Activated CD8-positive, alpha-beta memory T cell treated with anti-CD3 and anti-CD28 coated beads for 4 hours (primary cell): ENCODE measurements at regions not wholly inside any gene's neighbourhood (a gene's known extent, or its start where the extent isn't known, plus 50 kb on each side); places are given as distances from the start of the nearest gene placed in this dataset.
"Not testable (repeated sequence)": the region's sequence is repeated elsewhere in the genome, so short reads cannot be mapped to it uniquely, and the experiment has no call there.

ENCODE experiments used
- DNase-seq, 2 donors: peaks; one replicate each; pipeline ENCODE4 v3.0.0-alpha.2; 2020; ENCODE audit warnings: low read depth in 2 of 2

- DNase-seq = no peak
Measured at GRCh38 chrX:121433289-121433688, 385.9 kb downstream of the GLUD2 start.

- not testable (repeated sequence) for DNase-seq
Measured at GRCh38 chrX:121437666-121438065, 390.3 kb downstream of the GLUD2 start.

GRCh38 chrX:121455890-121456289 lies 408.5 kb downstream of the GLUD2 start:
- no peak for DNase-seq

DNA sequence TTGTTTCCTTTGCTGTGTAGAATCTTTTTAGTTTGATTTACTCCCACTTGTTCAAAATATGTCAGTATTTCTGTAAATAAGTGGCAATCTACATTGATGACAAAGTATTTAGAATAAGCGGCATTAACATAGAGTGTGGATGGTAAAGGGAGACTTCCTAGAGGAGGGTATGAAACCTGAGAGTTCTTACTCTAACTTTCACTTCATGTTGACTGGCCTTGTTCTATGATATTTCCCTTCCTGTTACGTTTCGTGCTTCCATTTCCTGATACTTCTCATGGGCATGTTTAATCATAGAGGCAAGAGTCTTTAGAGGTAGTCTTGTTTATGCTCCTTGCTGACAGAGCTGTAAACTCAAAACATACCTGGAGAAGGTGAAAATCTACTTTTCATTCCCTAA lies 408.9 kb downstream of the GLUD2 start:
- no peak for DNase-seq

- DNase-seq = no peak
Measured at GRCh38 chrX:121457096-121457495, 409.7 kb downstream of the GLUD2 start.

DNA sequence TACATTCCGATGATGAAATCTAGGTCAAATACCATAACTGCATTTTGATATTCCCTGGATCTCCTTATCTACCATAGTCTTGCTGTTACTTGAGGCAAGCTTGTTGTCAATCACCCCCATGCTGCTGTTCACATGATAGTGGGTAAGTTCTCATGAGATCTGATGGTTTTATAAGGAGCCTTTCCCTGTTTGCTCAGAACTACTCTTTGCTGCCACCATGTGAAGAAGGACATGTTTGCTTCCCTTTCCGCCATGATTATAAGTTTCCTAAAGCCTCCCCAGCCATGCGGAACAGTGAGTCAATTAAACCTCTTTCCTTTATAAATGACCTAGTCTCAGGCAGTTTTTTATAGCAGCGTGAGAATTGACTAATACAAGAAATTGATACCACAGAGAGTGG lies 432.0 kb downstream of the GLUD2 start:
- no peak for DNase-seq

DNA sequence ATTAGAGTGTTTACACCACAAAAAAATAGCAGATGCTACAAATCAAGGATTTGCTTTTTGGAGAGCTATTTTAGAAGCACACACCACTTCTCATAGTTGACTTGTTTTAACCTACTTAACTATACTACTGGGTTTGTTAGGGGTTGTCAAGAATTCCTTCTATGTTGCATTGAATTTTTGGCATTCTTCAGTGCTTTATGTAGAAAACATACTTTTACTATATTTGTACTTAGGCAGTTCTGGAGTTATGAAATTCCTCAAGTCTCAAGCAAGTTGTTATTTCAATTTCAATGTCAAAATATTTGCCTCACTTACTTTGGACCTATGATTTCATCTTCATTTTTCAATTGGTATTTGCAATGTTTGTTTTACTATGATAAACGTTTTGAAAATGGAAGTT lies 449.6 kb downstream of the GLUD2 start:
- DNase-seq = no peak

DNA sequence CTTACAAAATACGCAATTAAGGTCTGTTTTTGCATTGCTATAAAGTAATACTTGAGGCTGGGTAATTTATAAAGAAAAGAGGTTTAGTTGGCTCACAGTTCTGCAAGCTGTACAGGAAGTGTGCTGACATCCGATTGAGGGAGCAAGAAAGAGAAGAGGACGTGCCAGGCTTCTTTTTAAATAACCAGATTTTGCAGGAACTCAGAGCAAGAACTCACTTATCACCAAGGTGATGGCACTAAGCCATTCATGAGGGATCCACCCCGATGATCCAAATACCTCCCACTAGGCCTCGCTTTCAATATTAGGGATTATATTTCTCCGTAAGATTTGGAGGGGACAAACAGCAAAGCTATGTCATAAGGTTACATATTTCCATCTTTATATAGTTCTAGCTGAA lies 456.7 kb downstream of the GLUD2 start:
- DNase-seq = no peak

- no peak for DNase-seq
Measured at GRCh38 chrX:121546317-121546716, 498.9 kb downstream of the GLUD2 start.

- no peak for DNase-seq
Measured at GRCh38 chrX:121558886-121559285, 511.5 kb downstream of the GLUD2 start.

DNA sequence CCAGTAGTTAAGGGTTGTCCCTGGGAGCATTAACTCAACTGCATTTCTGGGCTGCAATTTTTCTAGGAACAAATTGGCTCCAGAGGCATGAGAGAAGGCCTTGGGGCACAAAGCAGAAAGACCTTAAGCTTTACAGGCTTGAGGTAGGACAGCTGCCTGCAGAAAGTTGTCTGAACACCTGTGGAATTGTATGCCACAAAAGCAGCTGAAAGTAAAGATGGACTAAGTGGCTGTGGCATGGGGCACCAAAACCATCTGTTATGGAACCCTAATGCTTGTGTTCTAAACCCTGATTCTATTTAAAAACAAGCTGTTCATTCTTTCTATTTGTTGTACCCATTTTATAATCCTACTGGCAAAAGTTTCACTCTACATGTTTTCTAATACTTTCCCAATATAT lies 515.2 kb downstream of the GLUD2 start:
- DNase-seq = no peak

GRCh38 chrX:121569609-121570008 lies 522.2 kb downstream of the GLUD2 start:
- DNase-seq = no peak

DNA sequence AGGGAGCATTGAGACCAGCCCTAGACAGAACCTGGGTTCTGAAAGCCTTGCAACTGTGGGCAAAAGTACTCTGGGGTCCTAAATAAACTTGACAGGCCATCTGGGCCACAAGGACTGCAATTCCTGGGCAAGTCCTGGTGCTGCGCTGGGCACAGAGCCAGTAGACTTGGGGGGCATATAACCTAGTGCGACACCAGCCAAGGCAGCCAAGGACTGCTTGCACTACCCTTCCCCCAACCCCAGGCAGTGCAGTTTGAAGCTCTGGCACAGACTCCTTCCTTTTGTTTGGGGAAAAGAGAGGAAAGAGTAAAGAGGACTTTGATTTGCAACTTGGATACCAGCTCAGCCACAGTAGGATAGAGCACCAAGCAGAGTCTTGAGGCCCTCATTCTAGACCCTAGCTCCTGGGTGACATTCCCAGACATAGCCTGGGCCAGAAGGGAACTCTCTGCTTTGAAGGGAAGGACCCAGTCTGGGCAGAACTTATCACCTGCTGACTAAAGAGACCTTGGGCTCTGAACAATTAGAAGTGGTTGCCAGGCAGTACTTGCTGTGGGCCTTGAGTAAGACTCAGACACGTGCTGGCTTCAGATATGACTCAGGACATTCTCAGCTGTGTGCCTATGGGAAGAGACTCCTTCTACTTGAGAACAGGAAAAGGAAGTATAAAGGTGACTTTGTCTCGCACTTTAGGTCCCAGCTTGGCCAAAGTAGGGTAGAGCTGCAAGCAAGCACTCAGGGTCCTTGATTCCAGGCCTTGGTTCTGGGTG lies 522.8 kb downstream of the GLUD2 start:
- DNase-seq = no peak

DNA sequence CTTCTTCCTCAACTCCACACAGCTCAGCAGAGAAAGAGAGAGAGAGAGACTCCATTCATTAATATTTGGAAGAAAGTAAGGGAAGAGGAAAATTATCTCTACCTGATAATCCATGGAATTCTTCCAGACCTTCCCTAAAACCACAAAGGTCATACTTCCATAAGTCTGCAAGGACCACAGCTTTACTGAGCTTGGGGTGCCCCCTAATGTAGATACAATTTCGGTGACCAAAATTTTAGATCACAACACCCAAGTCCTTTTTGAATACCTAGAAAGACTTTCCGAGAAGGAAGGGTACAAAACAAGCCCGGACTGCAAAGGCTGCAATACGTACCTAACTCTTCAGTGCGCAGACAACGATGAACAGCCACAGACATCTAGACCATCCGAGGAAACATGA lies 523.9 kb downstream of the GLUD2 start:
- no peak for DNase-seq

- DNase-seq = not testable (repeated sequence)
Measured at GRCh38 chrX:121574384-121574783, 527.0 kb downstream of the GLUD2 start.

GRCh38 chrX:121579016-121579760 lies 531.8 kb downstream of the GLUD2 start:
- no peak for DNase-seq

GRCh38 chrX:121581885-121582284 lies 534.5 kb downstream of the GLUD2 start:
- DNase-seq = no peak

DNA sequence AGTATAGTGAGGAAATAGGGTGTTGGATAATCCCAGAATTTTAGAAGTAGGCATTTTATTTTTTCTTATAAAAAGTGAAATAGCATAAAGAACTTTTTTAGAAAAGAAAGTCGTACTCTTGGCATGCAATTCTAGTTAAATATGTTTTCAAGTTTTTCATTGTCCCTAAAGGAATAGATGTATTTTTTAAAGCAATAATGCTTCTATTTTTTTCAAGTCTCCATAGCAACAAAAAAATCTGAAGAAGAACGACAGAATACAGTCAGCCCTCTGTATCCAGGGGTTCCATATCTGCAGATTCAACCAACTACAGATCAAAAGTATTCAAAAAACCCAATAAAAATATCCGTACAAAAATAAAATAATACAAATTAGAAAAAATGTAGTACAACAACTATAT lies 538.2 kb downstream of the GLUD2 start:
- DNase-seq = no peak

- no peak for DNase-seq
Measured at GRCh38 chrX:121592884-121593283, 545.5 kb downstream of the GLUD2 start.

DNA sequence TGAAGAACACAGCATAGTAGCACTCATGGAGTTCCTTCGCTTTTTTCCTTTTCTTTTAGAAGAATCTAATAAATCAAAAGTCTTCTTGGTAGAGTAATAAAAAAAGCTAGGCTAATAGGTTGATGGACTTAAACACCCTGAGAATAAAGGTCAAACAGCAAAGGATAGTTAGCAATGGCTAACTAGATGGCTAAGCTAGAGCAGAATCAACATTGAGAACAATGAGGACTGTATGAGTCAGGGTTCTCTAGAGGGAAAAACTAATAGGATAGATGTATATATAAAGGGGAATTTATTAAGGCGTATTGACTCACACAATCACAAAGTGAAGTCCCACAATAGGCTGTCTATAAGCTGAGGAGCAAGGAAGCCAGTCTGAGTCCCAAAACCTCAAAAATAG lies 550.9 kb downstream of the GLUD2 start:
- DNase-seq = no peak

DNA sequence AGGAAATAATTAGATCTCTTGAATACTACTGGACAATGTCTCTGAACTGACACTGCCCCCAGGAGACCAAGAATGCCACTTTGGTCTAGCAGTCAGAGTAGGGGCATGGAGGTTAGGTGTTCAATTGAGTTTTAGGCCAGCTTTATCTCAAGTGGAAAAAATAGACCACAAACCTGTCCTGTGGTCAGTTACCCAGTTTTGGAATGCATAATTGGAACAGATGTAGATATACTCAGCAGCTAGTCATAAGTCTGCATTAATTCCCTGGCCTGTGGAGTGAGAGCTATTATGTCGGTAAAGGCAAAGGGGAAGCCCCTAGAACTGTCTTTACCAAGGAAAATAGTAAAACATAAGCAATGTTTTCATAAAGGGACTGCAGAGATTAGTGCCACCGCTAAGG lies 587.7 kb downstream of the GLUD2 start:
- no peak for DNase-seq

DNA sequence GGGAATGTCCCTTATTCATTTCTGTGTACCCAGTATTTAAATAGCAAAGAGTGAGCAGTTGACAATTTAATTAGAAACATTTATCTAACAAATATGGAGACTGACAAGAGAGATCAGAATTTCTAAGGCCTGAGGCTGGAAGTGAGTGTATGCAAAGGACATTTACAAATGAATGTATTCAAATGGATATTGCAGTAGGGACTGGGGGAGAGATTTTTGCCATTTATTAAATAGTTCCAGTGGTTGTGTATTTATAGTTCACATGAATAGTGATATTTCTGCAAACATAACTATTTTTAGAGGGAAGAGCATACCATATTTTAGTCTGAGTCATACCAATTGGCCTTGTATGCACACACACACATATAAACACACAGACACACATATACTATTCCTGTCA lies 592.4 kb downstream of the GLUD2 start:
- no peak for DNase-seq

GRCh38 chrX:121641560-121641959 lies 594.1 kb downstream of the GLUD2 start:
- no peak for DNase-seq
